ENCODE measurements at regions not wholly inside any gene's neighbourhood (a gene's known extent, or its start where the extent isn't known, plus 50 kb on each side); places are given as distances from the start of the nearest gene placed in this dataset.

- no peak for DNase-seq (ENCODE audit: low spot score)
These were observed 127.6 kb upstream of the MID1 start for GRCh38 chrX:10747975-10748374.

DNA sequence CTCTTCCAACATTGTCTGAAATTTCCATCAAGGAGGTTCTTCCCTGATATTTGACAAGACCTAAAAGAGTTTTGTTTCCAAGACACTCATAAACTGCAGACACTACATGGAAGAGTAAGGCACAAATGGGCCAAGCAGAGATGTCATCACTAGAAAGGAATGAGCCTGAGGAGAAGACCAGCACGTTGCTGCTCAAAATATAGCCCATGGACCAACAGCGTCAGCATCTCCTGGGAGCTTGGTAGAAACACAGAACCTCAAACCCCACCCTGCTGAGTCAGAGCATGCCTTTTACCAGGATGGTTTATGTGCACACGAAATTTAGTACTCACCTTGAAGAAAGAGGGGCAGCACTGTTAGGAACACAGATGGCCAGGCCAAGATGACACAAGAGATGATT lies 128.7 kb upstream of the MID1 start:
- no peak for DNase-seq (ENCODE audit: low spot score)

- no peak for DNase-seq (ENCODE audit: low spot score)
These were observed 130.2 kb upstream of the MID1 start for GRCh38 chrX:10750581-10750980.

- DNase-seq (ENCODE audit: low spot score) = no peak
These were observed 132.7 kb upstream of the MID1 start for GRCh38 chrX:10753116-10753515.

DNA sequence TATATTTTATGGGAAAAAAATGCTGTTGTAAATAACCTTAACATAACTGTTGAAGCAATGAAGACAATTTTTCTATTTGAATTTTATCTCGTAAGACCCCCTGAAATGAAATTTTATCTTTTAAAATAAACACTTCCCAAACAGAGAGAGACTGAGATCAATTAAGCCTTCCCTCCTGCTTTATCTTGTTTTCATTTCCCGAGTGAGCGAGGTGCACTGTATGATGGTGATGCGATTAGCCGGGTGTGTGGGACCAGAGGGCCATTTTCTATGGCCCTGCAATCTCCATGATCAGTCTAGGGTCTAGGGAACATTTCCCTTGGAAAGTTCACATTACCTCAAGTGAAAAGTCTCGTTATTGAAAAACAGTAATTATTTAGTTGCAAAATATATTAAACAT lies 134.1 kb upstream of the MID1 start:
- no peak for DNase-seq (ENCODE audit: low spot score)

- DNase-seq (ENCODE audit: low spot score) = no peak
These were observed 135.3 kb upstream of the MID1 start for GRCh38 chrX:10755439-10756334.

DNA sequence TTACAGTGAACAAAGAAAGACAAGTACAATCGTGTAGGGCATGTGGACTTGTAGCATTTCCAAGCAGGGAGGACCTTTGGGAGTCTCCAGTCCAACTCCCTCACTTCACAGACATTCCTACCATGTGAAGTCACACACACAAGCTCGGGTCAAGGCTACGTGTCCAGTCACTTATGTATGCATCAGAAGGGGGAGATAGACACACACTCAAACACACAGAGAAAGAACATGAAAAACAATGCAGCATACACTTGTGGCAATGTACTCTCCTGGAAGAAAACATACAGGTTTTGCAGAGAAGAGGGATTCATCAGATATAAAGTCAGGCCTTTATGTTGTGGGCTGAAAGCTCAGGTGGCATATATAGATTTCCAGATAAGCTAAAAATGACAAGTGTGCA lies 136.1 kb upstream of the MID1 start:
- peak; percentile 3 for DNase-seq (ENCODE audit: low spot score)

GRCh38 chrX:10759141-10759799 lies 138.9 kb upstream of the MID1 start:
- DNase-seq (ENCODE audit: low spot score) = no peak

DNA sequence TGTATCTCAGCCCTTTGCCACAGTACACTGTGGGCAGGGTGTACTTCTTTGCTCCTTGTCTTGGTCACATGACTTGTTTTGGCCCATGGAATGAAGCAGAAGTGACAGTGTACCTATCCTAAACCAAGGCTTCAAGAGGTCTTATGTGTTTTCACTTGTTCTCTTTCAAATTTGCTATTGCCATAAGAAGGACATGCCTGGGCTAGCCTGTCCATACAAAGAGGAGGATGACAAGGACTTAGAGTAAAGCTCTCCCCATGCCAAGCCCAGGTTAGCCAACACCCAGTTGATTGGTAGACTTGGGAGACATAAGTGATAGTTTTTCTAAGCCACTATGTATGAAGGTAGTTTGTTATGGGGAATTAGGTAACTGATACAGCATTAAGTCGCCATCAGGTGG lies 141.1 kb upstream of the MID1 start:
- no peak for DNase-seq (ENCODE audit: low spot score)

GRCh38 chrX:10769195-10769594 lies 148.8 kb upstream of the MID1 start:
- peak; percentile 7 for DNase-seq (ENCODE audit: low spot score)

- DNase-seq (ENCODE audit: low spot score) = no peak
These were observed 149.6 kb upstream of the MID1 start for GRCh38 chrX:10769696-10770619.

DNA sequence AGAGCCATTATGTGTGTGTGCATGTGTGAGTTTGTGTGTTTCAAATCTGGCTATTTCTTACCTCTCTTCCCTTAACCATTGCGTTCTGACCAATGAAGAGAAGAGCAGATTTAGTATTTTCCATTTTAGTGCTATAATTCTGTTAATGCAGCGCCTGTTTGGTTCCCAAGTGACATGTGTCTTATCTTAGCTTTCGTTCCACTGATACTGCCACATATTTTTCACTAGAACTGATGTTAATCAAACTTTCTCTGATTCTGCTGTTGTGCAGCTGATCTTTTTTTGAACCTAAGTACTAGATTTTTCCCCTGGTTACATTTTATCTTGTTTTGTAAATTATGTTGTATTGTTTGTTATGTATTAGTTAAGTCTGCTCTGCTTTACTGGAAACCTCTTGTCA lies 152.9 kb upstream of the MID1 start:
- no peak for DNase-seq (ENCODE audit: low spot score)

GRCh38 chrX:10781847-10782530 lies 161.6 kb upstream of the MID1 start:
- no peak for DNase-seq (ENCODE audit: low spot score)

DNA sequence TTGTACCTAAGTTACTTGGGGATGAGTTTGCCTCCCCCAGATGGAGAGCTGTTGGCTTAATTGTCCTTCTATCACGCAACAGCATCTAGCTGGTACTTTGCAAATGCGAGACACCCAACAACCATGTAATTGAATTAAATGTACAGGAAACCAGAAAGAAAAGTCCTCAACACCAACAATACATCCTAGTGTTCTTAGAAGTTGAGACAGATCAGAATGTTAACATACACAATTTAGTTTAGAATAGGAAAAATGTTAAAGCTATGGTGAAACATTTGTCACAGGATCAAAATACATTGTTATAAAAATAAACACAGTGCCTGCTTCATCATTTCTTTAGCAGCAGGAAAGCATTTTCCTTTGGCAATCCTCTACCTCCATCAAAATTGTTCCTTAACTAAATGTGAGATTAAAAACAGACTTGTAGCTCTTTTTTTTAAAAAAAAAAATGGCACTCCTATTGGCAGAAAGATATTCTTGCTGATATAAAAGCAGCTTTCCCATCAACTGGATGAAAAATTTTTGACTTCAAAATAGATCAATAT lies 163.1 kb upstream of the MID1 start:
- DNase-seq (ENCODE audit: low spot score) = no peak

- DNase-seq (ENCODE audit: low spot score) = no peak
These were observed 166.9 kb upstream of the MID1 start for GRCh38 chrX:10787264-10787663.

DNA sequence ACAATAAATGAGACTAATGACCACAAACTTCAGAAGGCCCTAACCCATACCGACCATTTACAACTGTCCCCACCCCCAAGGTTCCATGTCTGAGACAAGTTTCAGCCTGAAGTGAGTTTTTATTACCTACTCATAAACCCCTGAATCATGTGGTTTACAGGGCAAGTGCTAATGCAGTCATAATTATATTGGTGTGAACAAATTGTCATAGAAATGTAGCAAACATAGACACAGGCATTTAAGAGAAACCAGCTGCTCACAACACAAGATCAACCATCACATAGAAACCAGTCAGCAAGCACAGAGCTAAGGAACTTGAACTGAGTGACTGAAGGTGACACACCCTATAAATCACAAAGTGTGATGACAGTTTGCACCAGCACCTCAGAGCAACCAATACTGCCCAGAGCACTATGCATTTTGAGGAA lies 173.8 kb upstream of the MID1 start:
- DNase-seq (ENCODE audit: low spot score) = no peak

DNA sequence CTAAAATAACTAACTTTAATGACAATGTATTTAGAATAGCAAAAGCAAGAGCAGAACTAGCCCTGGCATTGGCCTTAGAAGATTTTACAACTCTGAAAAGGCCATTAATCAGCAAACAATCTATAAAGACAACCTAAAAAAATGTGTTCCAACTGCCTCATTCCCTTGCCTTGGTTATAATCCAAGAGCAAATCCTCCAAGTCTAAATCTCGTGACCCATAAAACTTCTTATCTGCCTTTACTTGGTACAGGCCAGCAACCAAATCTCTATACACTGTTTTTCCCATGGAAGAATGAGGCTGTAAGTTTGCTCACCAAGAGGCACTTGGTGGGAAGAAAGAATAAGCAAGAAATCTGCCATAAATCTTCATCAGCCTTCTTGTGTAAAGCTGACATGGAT lies 175.3 kb upstream of the MID1 start:
- no peak for DNase-seq (ENCODE audit: low spot score)

- no peak for DNase-seq (ENCODE audit: low spot score)
These were observed 177.1 kb upstream of the MID1 start for GRCh38 chrX:10797466-10797865.

DNA sequence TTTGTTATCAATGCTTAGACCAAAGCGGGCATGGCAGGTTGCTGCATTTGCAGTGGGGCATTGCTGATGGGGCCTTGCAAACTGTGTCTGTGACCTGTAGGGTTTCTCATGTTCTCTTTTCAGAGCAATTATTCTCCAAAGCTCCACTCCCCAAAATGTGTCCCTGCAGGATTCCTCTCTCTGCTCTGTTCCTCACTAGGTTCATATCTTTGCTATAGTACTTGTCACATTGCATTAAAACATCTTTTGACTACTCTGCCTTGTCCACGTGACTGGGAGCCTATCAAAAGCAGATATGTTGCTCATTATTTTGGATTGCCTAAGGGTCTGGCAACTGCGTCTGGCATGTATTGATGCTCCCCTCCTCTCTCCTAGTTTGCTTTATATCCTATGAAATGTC lies 177.7 kb upstream of the MID1 start:
- no peak for DNase-seq (ENCODE audit: low spot score)

- no peak for DNase-seq (ENCODE audit: low spot score)
These were observed 180.4 kb upstream of the MID1 start for GRCh38 chrX:10800796-10801195.

DNA sequence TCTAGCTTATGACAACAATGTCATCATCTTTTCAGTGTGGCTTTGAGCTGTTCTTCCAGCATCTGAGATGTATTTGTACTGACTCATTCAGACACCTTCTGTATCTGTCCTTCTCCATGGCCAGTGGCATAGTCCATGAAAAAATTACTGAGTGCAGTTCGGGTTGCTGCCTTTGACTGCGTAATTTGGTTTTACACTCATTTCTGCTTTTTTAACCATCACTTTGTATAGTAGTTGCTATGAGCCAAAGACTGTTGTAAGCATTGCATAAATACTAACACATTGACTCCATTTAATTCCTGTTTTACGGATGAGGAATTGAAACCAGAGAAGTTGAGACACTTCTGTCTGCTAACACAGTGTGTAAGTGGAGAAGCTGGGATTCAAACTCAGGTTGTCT lies 190.7 kb upstream of the MID1 start:
- no peak for DNase-seq (ENCODE audit: low spot score)

- DNase-seq (ENCODE audit: low spot score) = no peak
These were observed 193.4 kb upstream of the MID1 start for GRCh38 chrX:10813761-10814160.
